HG02610 (cell line): ENCODE measurements at regions not wholly inside any gene's neighbourhood (a gene's known extent, or its start where the extent isn't known, plus 50 kb on each side); places are given as distances from the start of the nearest gene placed in this dataset.

Experiments
- ATAC-seq: cut with Tn5 transposase; IDR thresholded peaks from one replicate; pipeline ENCODE4 v1.9.1; 2021; ENCODE audit warnings: mild to moderate bottlenecking, moderate library complexity; ENCODE audit not compliant: unreplicated experiment

DNA sequence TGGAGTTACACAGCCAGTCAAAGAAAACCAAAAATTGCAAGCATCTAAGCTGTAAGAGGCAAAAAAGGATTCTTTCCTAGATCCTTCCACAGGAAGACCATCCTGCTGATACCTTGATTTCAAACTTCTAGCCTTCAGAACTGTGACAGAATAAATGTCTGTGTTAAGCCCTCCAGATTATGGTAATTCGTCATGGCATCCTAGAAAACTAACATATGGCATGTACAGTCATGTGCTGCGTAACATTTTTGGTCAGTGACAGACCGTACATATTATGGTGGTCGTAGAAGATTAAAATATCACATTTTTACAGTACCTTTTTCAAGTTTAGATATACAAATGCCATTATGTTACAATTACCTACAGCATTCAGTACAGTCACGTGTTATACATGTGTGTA, 660.9 kb upstream of the LMO3 start:
- ATAC-seq = no peak

DNA sequence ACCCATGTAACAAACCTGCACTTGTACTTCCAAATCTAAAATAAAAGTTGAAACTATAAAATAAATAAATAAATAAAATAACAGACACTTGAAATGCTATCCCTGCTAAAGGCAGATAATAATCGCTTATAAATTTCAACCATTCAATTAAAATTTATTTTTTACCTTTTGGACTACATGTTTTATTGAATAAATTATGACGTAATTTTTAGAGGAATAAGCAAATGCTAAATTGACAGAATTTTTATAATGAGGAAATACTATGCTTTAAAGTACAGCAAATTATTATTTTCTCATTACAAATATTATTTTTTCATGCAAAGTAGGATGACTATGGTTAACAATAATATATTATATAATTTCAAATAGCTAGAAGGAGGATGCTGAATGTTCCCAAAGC, 658.6 kb upstream of the LMO3 start:
- ATAC-seq = no peak

DNA sequence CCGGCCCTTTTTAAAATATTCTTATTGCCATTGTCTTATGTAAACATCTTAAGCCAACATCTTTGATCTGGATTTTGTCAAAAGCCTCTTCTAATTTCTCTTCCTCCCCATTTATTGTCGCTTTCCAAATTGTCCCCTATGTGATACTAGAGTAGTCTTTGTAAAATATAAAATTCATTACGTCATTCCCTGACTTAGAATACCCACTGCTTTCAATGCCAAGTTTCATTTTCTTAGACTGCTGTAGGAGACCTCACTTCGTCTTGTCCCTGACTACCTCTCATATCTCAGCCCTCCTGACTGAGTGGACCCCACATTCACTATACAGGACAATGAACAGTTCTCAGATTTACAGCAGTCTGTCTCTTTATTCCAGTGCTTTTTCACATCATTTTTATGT, 633.9 kb upstream of the LMO3 start:
- no peak for ATAC-seq

DNA sequence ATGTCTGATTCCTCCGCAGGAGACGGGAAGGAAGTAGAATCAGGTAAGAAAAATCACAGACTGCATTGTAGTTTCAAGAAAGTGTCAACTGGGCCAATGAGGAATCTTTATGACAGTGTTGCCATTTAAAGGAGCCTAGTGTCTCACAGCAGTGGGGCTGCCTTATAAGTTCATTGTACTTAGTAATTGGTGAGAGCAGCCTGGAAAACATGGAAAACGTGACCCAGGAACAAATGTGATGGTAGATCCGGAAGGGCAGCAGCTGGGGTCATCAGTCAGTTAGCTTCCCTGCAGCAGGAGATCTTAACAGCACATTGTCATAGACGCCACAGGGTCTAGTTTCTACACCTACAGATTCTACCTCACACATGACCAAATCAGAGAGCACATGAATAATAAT, 630.0 kb upstream of the LMO3 start:
- ATAC-seq = no peak

DNA sequence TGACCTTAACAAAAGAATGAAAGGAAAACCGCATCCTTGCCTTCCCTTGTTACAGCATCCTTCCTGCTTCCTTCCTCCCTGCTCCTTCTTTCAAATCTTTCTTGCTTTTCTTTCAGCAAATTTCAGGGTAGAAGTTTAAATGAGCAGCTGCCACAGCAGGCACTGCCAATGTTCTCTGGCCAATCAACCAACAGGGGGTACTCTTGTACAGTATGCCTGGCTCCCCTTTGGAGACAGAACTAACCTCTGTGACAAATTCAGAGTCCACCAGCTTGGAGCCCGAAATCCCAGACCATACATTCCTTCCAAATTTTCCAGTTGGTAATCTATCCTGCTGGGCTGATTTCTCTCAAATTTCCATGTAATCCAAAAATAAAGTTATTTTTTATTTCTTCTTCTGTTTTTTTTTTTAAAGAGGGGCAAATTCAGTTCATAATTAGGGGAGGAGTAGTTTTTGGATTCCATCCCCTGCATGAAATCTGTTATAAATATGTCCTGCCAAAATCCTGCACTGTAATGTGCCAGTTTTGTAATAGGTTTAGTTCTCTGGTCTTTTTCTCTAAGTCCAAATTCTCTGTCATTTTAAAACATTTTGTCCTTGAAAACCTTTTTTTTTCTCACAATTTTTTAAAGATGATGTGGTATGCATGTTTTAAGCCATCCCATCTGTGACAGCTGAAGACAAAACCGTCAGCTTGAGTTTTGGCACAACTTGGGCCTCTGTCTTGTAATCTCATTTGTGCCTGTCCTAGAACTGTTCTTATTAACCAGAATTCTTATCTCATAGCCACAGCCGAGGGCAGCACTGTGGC, 610.0 kb upstream of the LMO3 start:
- no peak for ATAC-seq

DNA sequence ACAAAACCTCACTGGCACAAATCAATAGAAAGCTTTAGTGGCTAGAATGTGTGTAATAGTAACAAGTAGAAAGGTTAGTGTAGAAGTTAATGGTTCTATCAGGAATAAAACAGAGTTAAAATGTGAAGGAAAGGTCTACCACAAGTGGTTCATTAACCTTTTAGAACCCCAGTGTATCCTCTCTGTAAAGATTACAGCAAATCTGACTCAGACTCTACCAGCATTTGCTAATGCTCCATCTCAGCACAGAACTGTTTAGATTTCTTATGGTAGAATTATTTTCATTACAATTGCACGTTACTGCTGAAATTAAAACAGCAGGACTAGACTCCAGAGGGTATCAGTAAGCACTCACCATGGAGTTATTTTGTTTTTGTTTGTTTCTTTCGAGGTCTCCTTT, 609.0 kb upstream of the LMO3 start:
- no peak for ATAC-seq

DNA sequence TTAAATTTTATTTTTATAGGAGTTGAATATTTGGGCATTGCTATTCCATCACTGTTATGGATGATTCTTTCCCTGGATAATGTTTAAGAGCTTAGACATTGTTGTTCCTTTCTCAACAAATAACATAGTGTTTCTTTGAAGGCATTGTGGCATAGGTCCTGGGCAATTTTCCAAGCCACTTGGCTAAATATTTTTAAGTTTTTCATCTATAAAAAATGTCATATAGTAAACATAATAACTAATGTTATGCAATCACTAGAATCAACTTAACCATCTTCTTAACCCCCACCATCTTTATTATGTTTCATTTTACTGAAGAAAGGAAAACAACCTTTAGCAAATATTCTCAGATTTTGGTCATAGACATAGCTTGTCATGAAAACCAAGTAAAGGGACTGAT, 600.6 kb upstream of the LMO3 start:
- ATAC-seq = no peak

DNA sequence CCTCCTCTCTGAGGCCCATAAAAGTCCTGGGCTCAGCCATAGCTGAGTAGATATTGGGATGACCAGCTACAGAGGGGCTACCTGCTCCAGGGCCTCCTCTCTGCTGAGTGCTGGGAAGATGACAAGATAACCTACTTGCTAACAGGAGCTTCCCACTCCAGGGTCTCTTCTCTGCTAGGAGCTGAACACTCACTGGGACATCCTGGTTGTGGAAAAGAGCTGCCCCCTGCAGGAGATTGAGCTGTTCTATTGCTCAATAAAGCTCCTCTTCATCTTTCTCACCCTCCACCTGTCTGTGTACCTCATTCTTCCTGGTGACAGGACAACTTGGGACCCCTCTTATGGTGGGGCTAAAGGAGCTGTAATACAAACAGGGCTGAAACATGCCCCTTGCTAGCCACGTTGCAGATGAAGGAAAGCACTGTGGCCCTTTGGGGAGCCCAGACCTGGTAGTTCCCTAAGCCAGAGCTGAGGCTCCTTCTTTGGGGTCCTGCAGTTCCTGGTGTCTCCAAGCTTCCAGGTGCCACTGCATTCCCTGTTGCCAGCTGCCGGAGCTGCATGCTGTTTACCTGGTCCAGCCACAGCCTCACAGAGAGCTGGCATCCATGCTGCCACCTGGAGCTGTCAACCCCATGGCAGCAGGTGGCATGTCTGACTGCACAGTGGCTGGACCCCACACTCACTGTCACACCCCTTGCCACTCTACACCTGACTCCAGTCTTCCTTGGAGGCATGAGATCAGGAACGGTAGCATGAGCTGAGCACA, 598.5 kb upstream of the LMO3 start:
- ATAC-seq = no peak

DNA sequence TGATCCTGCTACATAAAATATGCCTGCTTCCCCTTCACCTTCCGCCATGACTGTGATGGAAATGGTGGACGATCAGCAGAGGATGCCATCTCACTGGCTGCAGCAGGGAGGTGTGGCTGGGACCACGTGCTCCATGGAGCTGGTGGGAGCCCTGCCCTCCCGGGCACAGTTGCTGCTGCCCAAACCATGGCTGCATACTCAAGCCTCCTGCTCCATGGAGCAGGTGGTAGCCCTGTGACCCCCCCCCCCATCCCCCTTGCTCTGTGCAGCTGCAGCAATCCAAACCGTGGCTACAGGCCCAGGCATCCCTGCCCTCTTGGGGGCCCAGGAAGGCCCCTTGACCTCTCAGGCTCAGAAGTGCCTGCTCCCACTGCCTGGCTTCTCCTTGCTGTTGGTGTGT, 597.5 kb upstream of the LMO3 start:
- ATAC-seq = no peak

DNA sequence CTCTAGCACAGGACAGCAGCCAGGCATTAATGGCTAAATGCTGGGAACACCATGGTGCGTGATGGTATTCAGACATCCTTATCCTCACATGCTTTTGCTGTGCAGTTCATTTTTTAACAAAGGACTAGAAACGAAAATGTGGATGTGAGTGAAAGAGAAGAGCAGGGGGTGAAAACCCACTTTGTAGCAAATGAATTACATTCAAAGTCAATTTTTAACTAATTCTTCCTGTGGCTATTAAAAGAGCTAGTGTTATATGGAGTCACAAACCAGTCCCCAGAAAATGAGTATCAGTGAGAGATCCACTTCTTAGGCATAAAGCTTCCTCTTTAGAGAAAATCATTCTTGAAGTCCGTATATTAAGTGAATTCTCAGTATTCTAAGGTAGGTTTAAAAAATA, 592.0 kb upstream of the LMO3 start:
- ATAC-seq = no peak

DNA sequence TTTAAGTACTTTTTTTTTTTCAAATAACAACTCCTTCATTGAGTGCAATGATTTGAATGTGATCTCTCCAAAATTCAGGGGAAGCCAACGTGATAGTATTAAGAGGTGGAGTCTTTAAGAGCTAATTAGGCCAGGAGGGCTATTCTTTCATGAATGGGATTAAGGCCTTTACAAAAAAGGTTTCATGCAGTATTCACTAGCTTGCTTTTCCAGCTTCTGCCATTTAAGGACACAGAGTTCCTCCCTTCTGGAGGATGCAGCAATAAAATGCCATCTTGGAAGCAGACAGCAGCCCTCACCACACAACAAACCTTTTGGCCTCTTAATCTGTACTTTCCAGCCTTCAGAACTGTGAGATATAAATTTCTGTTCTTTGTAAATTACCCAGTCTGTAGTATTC, 586.8 kb upstream of the LMO3 start:
- ATAC-seq = no peak

DNA sequence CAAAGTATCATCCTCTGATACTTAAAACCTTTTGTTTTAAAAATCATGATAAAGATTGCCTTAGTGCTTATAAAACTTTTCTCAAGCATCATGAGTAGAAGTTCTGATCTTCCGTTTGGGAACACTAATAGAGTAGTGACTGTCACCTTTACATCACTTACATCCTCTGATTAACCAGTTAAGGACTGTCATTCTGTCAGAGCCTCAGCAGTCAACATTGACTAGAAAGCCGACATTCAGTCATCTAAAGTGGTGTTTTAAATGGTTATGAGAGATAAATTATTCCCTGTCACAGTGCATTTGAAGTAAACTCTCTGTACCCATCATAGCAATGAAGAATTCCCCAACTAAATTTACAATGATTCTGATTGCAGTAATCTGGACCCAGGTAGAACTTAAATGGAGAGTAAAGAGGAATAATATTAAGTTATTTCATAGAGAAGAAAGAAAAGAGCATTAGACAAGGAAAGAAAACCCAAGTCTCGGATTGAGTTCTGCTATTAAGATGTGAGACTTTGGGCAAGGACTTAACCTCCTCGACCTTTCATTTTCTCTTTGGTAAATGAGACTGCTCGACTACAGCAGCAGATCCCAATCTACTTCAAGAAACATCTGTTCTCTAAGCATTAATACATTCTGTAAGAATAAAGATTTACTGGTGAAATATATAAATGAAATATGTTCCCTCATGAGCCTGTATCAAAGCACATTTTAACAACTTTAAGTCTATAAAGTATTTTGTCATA, 563.9 kb upstream of the LMO3 start:
- no peak for ATAC-seq

DNA sequence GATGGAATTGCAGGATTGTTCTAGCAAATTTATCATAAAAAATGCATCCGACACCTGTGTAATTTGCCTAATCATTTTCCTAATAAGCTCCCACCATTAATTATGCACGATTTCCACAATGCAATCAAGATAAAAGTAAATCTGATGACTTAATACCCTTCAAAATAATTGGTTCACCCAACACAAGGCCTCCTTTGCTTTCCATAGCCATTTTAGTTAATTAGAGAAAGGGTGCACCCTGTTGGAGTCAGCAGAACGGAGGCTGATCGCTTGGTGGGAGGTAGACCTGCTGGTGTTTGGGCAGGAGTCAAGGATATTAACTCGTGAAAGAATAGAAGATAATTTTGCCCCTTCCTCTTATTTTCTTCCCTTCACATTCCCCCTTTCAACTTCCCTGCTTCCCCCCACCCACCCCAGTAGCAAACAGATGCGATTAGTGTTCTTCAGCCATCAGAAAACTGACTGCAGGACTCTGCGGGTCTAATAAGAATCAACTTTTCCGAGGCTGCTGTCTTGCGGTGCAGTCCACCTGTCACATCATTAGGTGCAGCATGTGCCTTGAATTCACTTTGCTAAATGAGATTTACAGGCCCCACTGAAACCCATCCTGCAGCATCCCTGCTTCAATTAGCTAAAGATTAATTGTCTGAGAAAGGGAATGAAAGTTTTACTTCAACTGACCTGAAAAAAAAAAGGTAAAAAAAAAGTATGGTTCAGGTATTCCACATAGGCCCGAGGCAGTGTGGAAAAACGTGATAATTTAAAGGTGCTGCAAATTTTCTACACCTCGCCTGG, 553.7 kb upstream of the LMO3 start:
- no peak for ATAC-seq

DNA sequence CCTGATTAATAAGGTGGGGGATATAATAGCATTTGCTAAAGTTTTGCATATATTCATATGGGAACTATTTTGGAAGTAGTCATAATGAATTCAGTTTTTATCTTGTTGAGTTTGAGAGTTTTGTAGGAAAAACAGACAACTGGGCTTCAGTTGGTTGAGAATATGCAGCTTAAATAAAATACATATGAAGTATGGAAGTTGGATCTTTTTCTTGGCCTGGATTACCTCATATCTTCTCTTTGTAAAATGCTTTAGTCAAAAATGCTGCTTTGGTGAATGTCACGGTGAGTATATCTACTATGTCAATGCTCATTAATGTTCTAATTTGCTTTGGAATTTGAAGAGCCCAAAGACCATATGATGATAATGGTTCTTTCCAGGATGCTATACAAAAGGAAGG, 552.2 kb upstream of the LMO3 start:
- no peak for ATAC-seq

DNA sequence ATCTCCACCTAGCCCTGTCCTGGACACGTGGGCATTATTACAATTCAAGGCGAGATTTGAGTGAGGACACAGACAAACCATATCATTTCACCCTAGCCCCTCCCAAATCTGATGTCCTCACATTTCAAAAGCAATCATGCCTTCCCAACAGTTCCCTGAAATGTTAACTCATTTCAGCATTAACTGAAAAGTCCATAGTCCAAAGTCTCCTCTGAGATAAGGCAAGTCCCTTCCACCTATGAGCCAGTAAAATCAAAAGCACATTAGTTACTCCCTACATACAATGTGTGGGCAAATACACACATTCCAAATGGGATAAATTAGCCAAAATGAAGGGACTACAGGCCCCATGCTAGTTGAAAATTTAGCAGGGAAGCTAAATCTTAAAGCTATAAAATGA, 546.0 kb upstream of the LMO3 start:
- no peak for ATAC-seq

DNA sequence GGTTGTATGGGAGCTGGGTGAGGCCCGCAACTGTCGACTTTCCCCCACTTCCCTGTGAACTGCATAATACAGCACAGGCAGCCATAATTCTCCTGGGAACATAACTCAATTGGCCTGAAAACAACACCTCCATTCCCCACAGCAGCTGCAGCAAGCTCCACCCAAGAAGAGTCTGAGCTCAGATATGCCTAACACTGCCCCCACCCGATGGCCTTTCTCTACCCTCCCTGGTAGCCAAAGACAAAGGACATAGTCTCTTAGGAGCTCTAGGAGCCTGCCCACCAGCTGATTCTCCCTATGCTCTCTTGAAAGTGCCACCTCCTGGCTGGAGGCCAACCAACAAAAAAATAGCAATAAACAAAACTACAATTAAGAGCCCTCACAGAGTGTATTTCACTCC, 542.7 kb upstream of the LMO3 start:
- ATAC-seq = no peak

DNA sequence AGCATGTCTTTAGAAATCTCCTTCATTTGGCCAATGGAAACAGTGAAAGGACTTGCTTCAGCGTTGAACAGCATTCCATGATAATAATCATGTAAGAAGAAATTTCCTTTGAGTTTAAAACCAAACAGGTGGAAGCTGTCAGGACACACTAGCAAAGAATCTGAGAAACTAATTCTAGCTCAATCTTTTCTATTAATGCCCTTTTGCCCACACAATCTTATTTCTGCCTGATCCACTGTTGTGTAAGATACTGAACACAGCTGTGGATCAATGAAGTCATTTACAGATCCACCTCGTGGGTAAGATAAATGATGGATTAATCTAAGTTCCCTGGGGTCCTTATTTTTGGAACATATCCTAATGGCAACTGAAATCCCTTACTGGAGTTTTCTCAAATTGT, 536.9 kb upstream of the LMO3 start:
- no peak for ATAC-seq

DNA sequence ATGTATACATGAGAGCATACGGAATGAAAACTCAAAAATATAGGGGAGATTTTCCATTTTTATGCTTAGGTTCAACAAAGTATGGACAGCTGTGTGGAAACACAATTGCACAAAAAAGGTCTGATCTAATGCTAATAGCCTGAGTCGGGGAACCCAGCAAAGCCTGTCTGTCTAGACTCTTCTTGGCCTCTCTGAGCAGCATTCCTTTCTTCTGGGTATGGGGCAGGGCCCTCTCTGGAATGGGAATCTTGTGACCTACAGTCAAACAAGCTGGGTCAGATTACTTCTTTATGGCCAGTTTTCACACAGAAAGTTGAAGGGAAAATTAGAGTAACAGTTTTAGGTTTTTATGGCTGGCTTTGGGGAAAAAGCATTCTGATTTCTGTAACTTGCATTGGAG, 534.0 kb upstream of the LMO3 start:
- ATAC-seq = no peak

DNA sequence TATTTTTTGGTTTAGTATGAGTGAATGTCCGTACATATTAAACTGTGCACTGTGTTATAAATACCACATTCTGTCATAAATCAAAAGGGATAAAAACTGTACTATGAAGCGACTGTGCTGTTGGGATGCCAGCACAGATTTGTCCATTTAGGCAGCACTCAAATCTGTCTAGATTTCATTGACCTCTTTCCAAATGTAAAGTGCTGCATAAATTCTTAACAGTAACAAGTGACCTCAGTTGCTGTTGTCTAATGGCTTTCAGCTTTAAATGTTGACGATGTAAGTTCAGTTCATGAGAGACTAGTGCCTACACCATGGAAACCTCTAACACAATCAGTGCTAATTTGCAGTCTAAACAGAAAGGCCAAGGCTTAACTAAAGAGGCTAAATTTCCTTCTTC, 531.4 kb upstream of the LMO3 start:
- ATAC-seq = no peak

DNA sequence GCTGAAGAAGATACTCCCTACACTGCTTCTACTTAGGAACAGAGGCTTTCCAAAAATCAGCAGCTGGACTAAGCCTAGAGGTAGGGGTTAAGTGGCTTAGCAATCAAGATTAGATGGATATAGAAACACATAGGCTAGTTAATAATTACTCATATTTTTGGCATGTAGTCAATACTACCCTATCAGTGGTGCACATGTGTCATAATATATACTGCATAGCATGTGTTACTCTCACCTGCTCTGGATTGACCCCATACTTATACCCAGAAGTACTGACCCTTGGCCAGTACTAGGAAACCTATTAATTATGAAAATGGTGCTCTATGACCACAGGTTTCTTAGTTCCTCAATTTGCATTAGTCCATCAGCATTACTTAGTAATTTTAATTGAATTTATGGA, 528.4 kb upstream of the LMO3 start:
- no peak for ATAC-seq

DNA sequence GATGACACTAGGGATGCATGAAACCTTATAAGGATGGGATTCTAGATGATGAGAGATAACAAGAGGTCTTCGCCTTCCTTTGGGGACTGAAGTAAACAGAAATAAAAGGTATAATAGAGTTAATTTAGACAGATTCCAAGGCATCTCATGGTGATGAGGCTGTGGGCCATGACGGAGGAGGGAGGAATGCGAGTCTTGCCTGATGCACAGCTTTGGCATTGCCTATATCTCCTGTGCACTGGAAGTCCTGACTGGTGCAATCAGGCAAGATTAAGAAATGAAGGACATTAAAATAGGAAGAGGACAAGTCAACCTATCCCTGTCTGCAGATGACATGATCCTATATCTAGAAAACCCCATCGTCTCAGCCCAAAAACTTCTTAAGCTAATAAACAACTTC, 526.4 kb upstream of the LMO3 start:
- no peak for ATAC-seq
